GM12878 (cell line): ENCODE measurements at regions not wholly inside any gene's neighbourhood (a gene's known extent, or its start where the extent isn't known, plus 50 kb on each side); places are given as distances from the start of the nearest gene placed in this dataset.

ENCODE experiments used
- ATAC-seq: fragments of 200-7000 bp; cut with Tn5 transposase; 3 replicates; pipeline ENCODE4 v1.9.1; 2020; ENCODE audit warnings: mild to moderate bottlenecking, moderate library complexity
- BruUV-seq: library from RNA; stranded (reverse); fragments of 400-500 nt; replicated peaks from 2 replicates; lab custom pipeline; 2021; lab: Mats Ljungman, UMichigan
- CTCF ChIA-PET: fragments of 300-600 bp; sonication (Branson Sonifier 250); formaldehyde crosslinking; extraction: SDS; loops from one replicate; lab custom pipeline; 2021; ENCODE audit warnings: inconsistent platforms; lab: Yijun Ruan, JAX
- POLR2A ChIA-PET: fragments of 350-600 bp; formaldehyde crosslinking; extraction: SDS; loops from one replicate; lab custom pipeline; 2021; ENCODE audit warnings: inconsistent platforms; lab: Charles Lee
- RAD21 ChIA-PET: fragments of 300-600 bp; sonication (Branson Sonifier 250); formaldehyde crosslinking; loops from one replicate; lab custom pipeline; 2023; ENCODE audit warnings: antibody characterized with exemption; ENCODE audit not compliant: unreplicated experiment; lab: Charles Lee
- SMC1A ChIA-PET: fragments of 300-600 bp; sonication (Branson Sonifier 250); formaldehyde crosslinking; loops from one replicate; lab custom pipeline; 2023; ENCODE audit not compliant: unreplicated experiment, uncharacterized antibody; lab: Charles Lee
- DNase-seq: peaks from one replicate; pipeline ENCODE4 v3.0.0-alpha.2; 2011; ENCODE audit warnings: low read depth, low spot score
- FAIRE-seq: peaks from 3 replicates; lab custom pipeline; 2011; peaks lifted over from hg19 to GRCh38; lab: Jason Lieb, UNC
- H2AFZ ChIP-seq: 2 replicates; pipeline ENCODE4 v1.6.0; 2011; ENCODE audit warnings: low read depth, low read length, control low read depth; ENCODE audit not compliant: control insufficient read depth
- H3K27ac ChIP-seq: 2 replicates; pipeline ENCODE4 v1.5.1; 2011; ENCODE audit warnings: control low read depth; ENCODE audit not compliant: control insufficient read depth, insufficient read depth
- H3K27me3 ChIP-seq, 2 experiments: replicated peaks in 1 of 2; 2 replicates each; pipeline versions ENCODE4 v1.6.0 to v1.6.1; 2011; ENCODE audit warnings: low read length in 1 of 2; ENCODE audit not compliant: control insufficient read depth in 2 of 2, insufficient read depth in 2 of 2
- H3K36me3 ChIP-seq, 2 experiments: 2 replicates each; pipeline ENCODE4 v1.5.1; 2011; ENCODE audit warnings: low read length in 1 of 2; ENCODE audit not compliant: control insufficient read depth in 2 of 2, insufficient read depth in 2 of 2
- H3K4me1 ChIP-seq: 2 replicates; pipeline ENCODE4 v1.6.1; 2011; ENCODE audit warnings: mild to moderate bottlenecking, low read length, moderate library complexity, mixed read lengths; ENCODE audit not compliant: control insufficient read depth, insufficient read depth
- H3K4me2 ChIP-seq: 2 replicates; pipeline ENCODE4 v1.6.0; 2011; ENCODE audit warnings: control low read depth; ENCODE audit not compliant: control insufficient read depth, insufficient read depth
- H3K4me3 ChIP-seq: fragments of 200-600 bp; sonication (generic); 2 replicates; pipeline ENCODE4 v1.5.1; 2016
- H3K79me2 ChIP-seq: 2 replicates; pipeline ENCODE4 v1.6.0; 2011; ENCODE audit warnings: low read length; ENCODE audit not compliant: control insufficient read depth, insufficient read depth
- H3K9ac ChIP-seq: 2 replicates; pipeline ENCODE4 v1.8.0; 2011; ENCODE audit warnings: low read length, control low read depth, mixed read lengths; ENCODE audit not compliant: control insufficient read depth, insufficient read depth
- H3K9me3 ChIP-seq: replicated peaks from 3 replicates; pipeline ENCODE4 v1.5.1; 2011; ENCODE audit warnings: mild to moderate bottlenecking, low read length; ENCODE audit not compliant: control insufficient read depth, insufficient read depth
- H4K20me1 ChIP-seq: 2 replicates; pipeline ENCODE4 v1.6.0; 2011; ENCODE audit not compliant: control insufficient read depth, insufficient read depth
- BCL11A ChIP-seq: IDR thresholded peaks from 2 replicates; pipeline ENCODE4 v1.6.1; 2011; ENCODE audit warnings: low read depth, low read length
- BHLHE40 ChIP-seq, 2 experiments: fragments of 450-650 bp in 1 of 2; IDR thresholded peaks; 2 replicates each; pipeline ENCODE4 v1.6.1; 2011 to 2017; ENCODE audit warnings: low read depth in 2 of 2, borderline replicate concordance in 1 of 2, improper control_type of control experiment in 1 of 2, low read length in 1 of 2, mild to moderate bottlenecking in 1 of 2
- CHD4 ChIP-seq: fragments of 200-600 bp; sonication (generic); IDR thresholded peaks from 2 replicates; pipeline ENCODE4 v1.6.1; 2016; ENCODE audit warnings: mild to moderate bottlenecking
- EGR1 ChIP-seq, 2 experiments: IDR thresholded peaks; 1 replicate in 1 of 2; 2 replicates in 1 of 2; pipeline ENCODE4 v1.6.1; 2011 to 2012; ENCODE audit warnings: low read depth in 2 of 2, low read length in 2 of 2, borderline replicate concordance in 1 of 2, mild to moderate bottlenecking in 1 of 2, moderate library complexity in 1 of 2
- FOXK2 ChIP-seq: fragments of 450-650 bp; IDR thresholded peaks from 2 replicates; pipeline ENCODE4 v1.6.1; 2017; ENCODE audit warnings: mild to moderate bottlenecking, moderate library complexity
- HCFC1 ChIP-seq: fragments of 150-350 bp; IDR thresholded peaks from 2 replicates; pipeline ENCODE4 v1.6.1; 2014; ENCODE audit warnings: low read length
- KAT2A ChIP-seq: conservative IDR thresholded peaks from 2 replicates; pipeline ENCODE4 v1.6.1; 2011; ENCODE audit warnings: low read depth, low read length; ENCODE audit not compliant: control insufficient read depth
- NBN ChIP-seq: fragments of 450-650 bp; IDR thresholded peaks from 2 replicates; pipeline ENCODE4 v1.6.1; 2016
- NFYA ChIP-seq: IDR thresholded peaks from 2 replicates; pipeline ENCODE4 v1.6.1; 2011; ENCODE audit warnings: low read depth, mild to moderate bottlenecking, low read length, improper control_type of control experiment, borderline replicate concordance
- NFYB ChIP-seq: IDR thresholded peaks from 2 replicates; pipeline ENCODE4 v1.6.1; 2011; ENCODE audit warnings: low read depth, mild to moderate bottlenecking, low read length, improper control_type of control experiment, moderate library complexity; ENCODE audit not compliant: insufficient read depth
- PKNOX1 ChIP-seq: fragments of 450-650 bp; IDR thresholded peaks from 2 replicates; pipeline ENCODE4 v1.6.1; 2016; ENCODE audit warnings: mild to moderate bottlenecking
- RCOR1 ChIP-seq: conservative IDR thresholded peaks from 2 replicates; pipeline ENCODE4 v1.6.1; 2012; ENCODE audit warnings: low read depth, low read length, improper control_type of control experiment
- SMC3 ChIP-seq: IDR thresholded peaks from 2 replicates; pipeline ENCODE4 v1.6.1; 2011; ENCODE audit warnings: low read length, improper control_type of control experiment, borderline replicate concordance
- SUZ12 ChIP-seq: fragments of 200-600 bp; sonication (generic); IDR thresholded peaks from one replicate; pipeline ENCODE4 v1.6.1; 2018; ENCODE audit warnings: antibody characterized with exemption, mild to moderate bottlenecking; ENCODE audit not compliant: unreplicated experiment
- TAF1 ChIP-seq: IDR thresholded peaks from 2 replicates; pipeline ENCODE4 v1.6.1; 2011; ENCODE audit warnings: mild to moderate bottlenecking, low read depth, low read length, borderline replicate concordance
- YBX1 ChIP-seq: fragments of 450-650 bp; IDR thresholded peaks from 2 replicates; pipeline ENCODE4 v1.6.1; 2016; ENCODE audit warnings: antibody characterized with exemption
- YY1 ChIP-seq: IDR thresholded peaks from 2 replicates; pipeline ENCODE4 v1.6.1; 2011; ENCODE audit warnings: low read depth, mild to moderate bottlenecking, low read length
- ZSCAN29 ChIP-seq: fragments of 450-650 bp; IDR thresholded peaks from 2 replicates; pipeline ENCODE4 v1.6.1; 2017; ENCODE audit warnings: mild to moderate bottlenecking, moderate library complexity
- WGBS: methylation state at CpG from one replicate; pipeline ENCODE4 v1.1.6; 2016; ENCODE audit warnings: low lambda C conversion rate; ENCODE audit not compliant: insufficient replicate concordance, insufficient coverage; ENCODE audit errors: missing lambda C conversion rate; 5-methylcytosine and 5-hydroxymethylcytosine counted together
- in situ Hi-C: fragments of 300-500 bp; cut with MboI; formaldehyde crosslinking; loops from 9 replicates; pipeline ENCODE4 v1.14.3; 2018; ENCODE audit warnings: mixed read lengths
- intact Hi-C: fragments of 100-400 bp; cut with micrococcal nuclease; formaldehyde crosslinking; loops from one replicate; pipeline ENCODE4 v1.14.2; 2022; ENCODE audit not compliant: unreplicated experiment

- in situ Hi-C loops: no loop called here
- no TSS peak for BruUV-seq
- ChIA-PET SMC1A (interaction anchor here (0.8 to 1.3 kb wide), 8 partner anchors 12 to 571 kb away, joined by 3 to 4 read pairs (median 4); no protein-coding TSS in a partner anchor), CTCF (interaction anchor here (0.9 to 1.6 kb wide), 4 partner anchors 12 to 461 kb away, joined by 3 to 17 read pairs (median 4); no protein-coding TSS in a partner anchor), RAD21 (interaction anchor here (0.9 to 1.5 kb wide), 4 partner anchors 13 to 115 kb away, joined by 3 to 8 read pairs (median 6); no protein-coding TSS in a partner anchor), POLR2A (no interaction called here)
- Histone ChIP-seq H3K4me1 (no peaks in the 10 kb centered on the region), H3K9ac (no peak overlapping the region), H3K79me2 (no peaks in the 10 kb centered on the region), H3K27ac (no peak overlapping the region), H2AFZ (no peak overlapping the region), H3K4me3 (no peak overlapping the region), H3K9me3 (no peaks in the 10 kb centered on the region; the same call in 2 of the 3 replicates), H4K20me1 (no peaks in the 10 kb centered on the region), H3K4me2 (no peak overlapping the region), H3K36me3 (no peaks in the 10 kb centered on the region), H3K27me3 (no peaks in the 10 kb centered on the region)
- ATAC-seq (no peak), FAIRE-seq (no peak), DNase-seq (no peak)
- WGBS: 38% methylated on average over 8 of the region's 10 CpGs
- intact Hi-C loops: no loop called here
- TF ChIP-seq HCFC1 (no peak), NFYB (no peak), KAT2A (no peak), SUZ12 (no peak), TAF1 (no peak), YY1 (no peak), FOXK2 (no peak)
Measured at GRCh38 chr1:90591970-90592356, 125.1 kb downstream of the BARHL2 start.

- POLR2A ChIA-PET: no interaction called here
- TF ChIP-seq SMC3 (no peak), ZSCAN29 (no peak), BCL11A (no peak), PKNOX1 (no peak), CHD4 (no peak), NBN (no peak), EGR1 (IDR thresholded peaks at IDR 0.05; ENCODE audit: borderline replicate concordance in 1 of 2, low read depth in 2 of 2, low read length in 2 of 2) (no peak), YBX1 (no peak), BHLHE40 (IDR thresholded peaks at IDR 0.05; ENCODE audit: borderline replicate concordance in 1 of 2, low read depth in 2 of 2, low read length in 1 of 2) (no peak), NFYA (no peak), RCOR1 (no peak)
- SMC1A ChIA-PET: interaction anchor here (0.8 to 1.3 kb wide), 8 partner anchors 12 to 572 kb away, joined by 3 to 4 read pairs (median 4); no protein-coding TSS in a partner anchor
- FAIRE-seq (no peak), DNase-seq (no peak), ATAC-seq (peak; percentile 65)
- Histone ChIP-seq H3K9ac (no peak overlapping the region), H3K27me3 (no peaks in the 10 kb centered on the region), H2AFZ (no peak overlapping the region), H3K4me1 (no peaks in the 10 kb centered on the region), H3K79me2 (no peaks in the 10 kb centered on the region), H3K4me3 (no peak overlapping the region), H3K9me3 (no peaks in the 10 kb centered on the region; the same call in 2 of the 3 replicates), H4K20me1 (no peaks in the 10 kb centered on the region), H3K27ac (no peak overlapping the region), H3K36me3 (no peaks in the 10 kb centered on the region), H3K4me2 (no peak overlapping the region)
- no TSS peak for BruUV-seq
- 14% methylated on average over 8 of the region's 8 CpGs for WGBS
- CTCF ChIA-PET: interaction anchor here (0.9 to 1.6 kb wide), 4 partner anchors 12 to 461 kb away, joined by 3 to 17 read pairs (median 4); no protein-coding TSS in a partner anchor
- intact Hi-C loops: no loop called here
- RAD21 ChIA-PET: interaction anchor here (0.9 to 1.5 kb wide), 4 partner anchors 12 to 115 kb away, joined by 3 to 8 read pairs (median 6); no protein-coding TSS in a partner anchor
- in situ Hi-C loops: no loop called here
Measured at GRCh38 chr1:90591355-90591969, 125.6 kb downstream of the BARHL2 start.
